ENCODE measurements at regions not wholly inside any gene's neighbourhood (a gene's known extent, or its start where the extent isn't known, plus 50 kb on each side); places are given as distances from the start of the nearest gene placed in this dataset.

- H3K9me3 ChIP-seq (ENCODE audit: control insufficient read depth in 2 of 2, low read length in 2 of 2): peaks cover 0 to 2% of the 10 kb centered on the region in 2 donors
- no peak overlapping the region for H3K27ac ChIP-seq (ENCODE audit: low read depth in 2 of 2, low read length in 2 of 2)
- no peak overlapping the region for H3K4me3 ChIP-seq (ENCODE audit: low read length in 2 of 2)
- no peaks in the 10 kb centered on the region for H3K36me3 ChIP-seq (ENCODE audit: control insufficient read depth in 2 of 2, insufficient read depth in 2 of 2, low read length in 2 of 2)
- H3K9ac ChIP-seq (ENCODE audit: low read depth in 1 of 2, low read length in 2 of 2): no peak overlapping the region
- no peaks in the 10 kb centered on the region for H3K27me3 ChIP-seq (ENCODE audit: control insufficient read depth in 2 of 2, insufficient read depth in 2 of 2, low read length in 2 of 2)
- no peaks in the 10 kb centered on the region for H3K4me1 ChIP-seq (ENCODE audit: control insufficient read depth in 2 of 2, insufficient read depth in 2 of 2, low read length in 2 of 2)
Observed at GRCh38 chr9:79000230-79001002, 571.3 kb upstream of the TLE4 start.

DNA sequence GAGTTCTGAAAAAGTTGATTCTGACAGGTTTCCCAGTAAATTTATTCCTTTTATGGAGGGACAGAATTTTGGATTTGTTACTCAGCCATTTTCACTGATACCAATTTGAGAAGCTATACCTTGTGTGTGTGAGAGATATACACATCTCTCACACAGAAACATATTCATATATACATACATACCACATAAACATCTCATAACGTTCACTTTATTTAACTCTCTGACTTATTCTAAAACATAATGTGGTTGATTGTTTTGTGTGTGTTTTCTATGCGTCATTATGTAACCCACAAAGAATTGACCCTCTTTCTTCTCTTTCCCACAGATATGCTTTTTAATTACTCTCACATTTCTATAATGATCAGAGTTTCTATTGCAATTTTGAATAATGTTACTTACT, 570.8 kb upstream of the TLE4 start:
- H3K27me3 ChIP-seq (ENCODE audit: control insufficient read depth in 2 of 2, insufficient read depth in 2 of 2, low read length in 2 of 2): no peaks in the 10 kb centered on the region
- H3K9ac ChIP-seq (ENCODE audit: low read depth in 1 of 2, low read length in 2 of 2): no peak overlapping the region
- H3K36me3 ChIP-seq (ENCODE audit: control insufficient read depth in 2 of 2, insufficient read depth in 2 of 2, low read length in 2 of 2): no peaks in the 10 kb centered on the region
- no peak overlapping the region for H3K27ac ChIP-seq (ENCODE audit: low read depth in 2 of 2, low read length in 2 of 2)
- peaks cover 0 to 3% of the 10 kb centered on the region in 2 donors for H3K9me3 ChIP-seq (ENCODE audit: control insufficient read depth in 2 of 2, low read length in 2 of 2)
- no peaks in the 10 kb centered on the region for H3K4me1 ChIP-seq (ENCODE audit: control insufficient read depth in 2 of 2, insufficient read depth in 2 of 2, low read length in 2 of 2)
- no peak overlapping the region for H3K4me3 ChIP-seq (ENCODE audit: low read length in 2 of 2)

DNA sequence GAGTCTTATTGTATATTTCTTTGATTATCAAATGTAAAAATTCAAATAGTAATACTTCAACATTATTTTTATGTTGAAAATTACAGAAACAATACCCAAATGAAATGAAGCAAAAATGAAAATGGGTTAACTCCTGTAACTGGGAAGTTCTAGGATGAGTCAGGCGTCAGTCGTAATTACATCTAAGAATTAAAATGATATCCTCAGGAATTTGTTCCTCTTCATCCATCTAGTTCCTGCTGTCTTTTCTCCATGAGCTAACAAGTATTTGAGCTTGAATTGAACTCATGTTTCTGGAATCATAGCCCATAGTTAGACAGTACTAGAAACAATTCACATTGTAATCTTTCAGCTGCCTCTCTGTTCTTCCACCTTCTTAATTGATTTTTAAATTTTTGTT, 568.3 kb upstream of the TLE4 start:
- Histone ChIP-seq H3K9ac (ENCODE audit: low read depth in 1 of 2, low read length in 2 of 2) (no peak overlapping the region), H3K4me3 (ENCODE audit: low read length in 2 of 2) (no peak overlapping the region), H3K4me1 (ENCODE audit: control insufficient read depth in 2 of 2, insufficient read depth in 2 of 2, low read length in 2 of 2) (no peaks in the 10 kb centered on the region), H3K27me3 (ENCODE audit: control insufficient read depth in 2 of 2, insufficient read depth in 2 of 2, low read length in 2 of 2) (no peaks in the 10 kb centered on the region), H3K36me3 (ENCODE audit: control insufficient read depth in 2 of 2, insufficient read depth in 2 of 2, low read length in 2 of 2) (no peaks in the 10 kb centered on the region), H3K27ac (ENCODE audit: low read depth in 2 of 2, low read length in 2 of 2) (no peak overlapping the region), H3K9me3 (ENCODE audit: control insufficient read depth in 2 of 2, low read length in 2 of 2) (peaks cover 0 to 3% of the 10 kb centered on the region in 2 donors)

GRCh38 chr9:79004032-79004431, 567.7 kb upstream of the TLE4 start:
- no peak overlapping the region for H3K4me3 ChIP-seq (ENCODE audit: low read length in 2 of 2)
- no peak overlapping the region for H3K27ac ChIP-seq (ENCODE audit: low read depth in 2 of 2, low read length in 2 of 2)
- H3K27me3 ChIP-seq (ENCODE audit: control insufficient read depth in 2 of 2, insufficient read depth in 2 of 2, low read length in 2 of 2): no peaks in the 10 kb centered on the region
- no peak overlapping the region for H3K9ac ChIP-seq (ENCODE audit: low read depth in 1 of 2, low read length in 2 of 2)
- peaks cover 0 to 3% of the 10 kb centered on the region in 2 donors for H3K9me3 ChIP-seq (ENCODE audit: control insufficient read depth in 2 of 2, low read length in 2 of 2)
- H3K36me3 ChIP-seq (ENCODE audit: control insufficient read depth in 2 of 2, insufficient read depth in 2 of 2, low read length in 2 of 2): no peaks in the 10 kb centered on the region
- H3K4me1 ChIP-seq (ENCODE audit: control insufficient read depth in 2 of 2, insufficient read depth in 2 of 2, low read length in 2 of 2): no peaks in the 10 kb centered on the region

GRCh38 chr9:79006546-79006945, 565.2 kb upstream of the TLE4 start:
- Histone ChIP-seq H3K9ac (ENCODE audit: low read depth in 1 of 2, low read length in 2 of 2) (no peak overlapping the region), H3K36me3 (ENCODE audit: control insufficient read depth in 2 of 2, insufficient read depth in 2 of 2, low read length in 2 of 2) (no peaks in the 10 kb centered on the region), H3K27ac (ENCODE audit: low read depth in 2 of 2, low read length in 2 of 2) (no peak overlapping the region), H3K4me3 (ENCODE audit: low read length in 2 of 2) (no peak overlapping the region), H3K9me3 (ENCODE audit: control insufficient read depth in 2 of 2, low read length in 2 of 2) (peaks cover 0 to 3% of the 10 kb centered on the region in 2 donors), H3K4me1 (ENCODE audit: control insufficient read depth in 2 of 2, insufficient read depth in 2 of 2, low read length in 2 of 2) (no peaks in the 10 kb centered on the region), H3K27me3 (ENCODE audit: control insufficient read depth in 2 of 2, insufficient read depth in 2 of 2, low read length in 2 of 2) (no peaks in the 10 kb centered on the region)

DNA sequence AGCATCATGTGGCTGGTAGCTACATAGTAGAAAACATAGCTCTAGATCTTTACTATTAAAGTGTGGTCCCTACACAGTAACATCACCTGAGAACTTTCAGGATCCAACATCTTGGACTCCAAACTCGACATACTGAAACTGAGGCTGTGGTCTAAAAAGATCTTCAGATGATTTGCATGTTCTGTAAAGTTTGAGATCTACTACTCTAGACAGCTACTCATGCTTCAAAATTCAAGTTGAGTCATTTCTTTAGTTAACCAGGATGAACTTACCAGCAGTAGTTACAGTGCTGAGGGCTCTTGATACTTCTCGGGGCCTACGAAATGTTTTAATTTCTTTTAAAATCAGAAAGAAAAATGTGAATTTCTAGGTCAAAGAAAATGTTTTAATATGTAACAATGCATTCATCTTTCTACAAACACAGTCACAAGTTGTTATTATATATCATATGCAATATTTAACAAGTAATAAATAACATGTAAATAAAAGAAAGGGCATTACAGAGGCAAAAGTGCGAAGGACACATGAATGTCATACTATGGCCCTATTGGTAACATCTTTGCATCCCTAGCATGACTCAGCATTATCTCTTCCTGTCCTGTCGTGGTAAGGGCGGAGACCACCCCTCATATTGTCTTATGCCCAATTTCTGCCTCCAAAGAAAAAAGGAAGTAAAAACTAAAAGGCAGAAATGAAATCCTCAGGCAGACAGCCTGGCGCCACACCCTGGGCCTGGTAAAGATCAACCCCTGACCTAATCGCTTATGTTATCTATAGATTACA, 563.9 kb upstream of the TLE4 start:
- H3K36me3 ChIP-seq (ENCODE audit: control insufficient read depth in 2 of 2, insufficient read depth in 2 of 2, low read length in 2 of 2): no peaks in the 10 kb centered on the region
- H3K4me1 ChIP-seq (ENCODE audit: control insufficient read depth in 2 of 2, insufficient read depth in 2 of 2, low read length in 2 of 2): no peaks in the 10 kb centered on the region
- H3K9me3 ChIP-seq (ENCODE audit: control insufficient read depth in 2 of 2, low read length in 2 of 2): peaks cover 0 to 3% of the 10 kb centered on the region in 2 donors
- no peak overlapping the region for H3K4me3 ChIP-seq (ENCODE audit: low read length in 2 of 2)
- H3K27me3 ChIP-seq (ENCODE audit: control insufficient read depth in 2 of 2, insufficient read depth in 2 of 2, low read length in 2 of 2): no peaks in the 10 kb centered on the region
- no peak overlapping the region for H3K27ac ChIP-seq (ENCODE audit: low read depth in 2 of 2, low read length in 2 of 2)
- no peak overlapping the region for H3K9ac ChIP-seq (ENCODE audit: low read depth in 1 of 2, low read length in 2 of 2)

GRCh38 chr9:79008916-79009315, 562.8 kb upstream of the TLE4 start:
- Histone ChIP-seq H3K9ac (ENCODE audit: low read depth in 1 of 2, low read length in 2 of 2) (no peak overlapping the region), H3K27ac (ENCODE audit: low read depth in 2 of 2, low read length in 2 of 2) (no peak overlapping the region), H3K4me1 (ENCODE audit: control insufficient read depth in 2 of 2, insufficient read depth in 2 of 2, low read length in 2 of 2) (no peaks in the 10 kb centered on the region), H3K36me3 (ENCODE audit: control insufficient read depth in 2 of 2, insufficient read depth in 2 of 2, low read length in 2 of 2) (no peaks in the 10 kb centered on the region), H3K27me3 (ENCODE audit: control insufficient read depth in 2 of 2, insufficient read depth in 2 of 2, low read length in 2 of 2) (no peaks in the 10 kb centered on the region), H3K9me3 (ENCODE audit: control insufficient read depth in 2 of 2, low read length in 2 of 2) (peaks cover 0 to 3% of the 10 kb centered on the region in 2 donors), H3K4me3 (ENCODE audit: low read length in 2 of 2) (no peak overlapping the region)

DNA sequence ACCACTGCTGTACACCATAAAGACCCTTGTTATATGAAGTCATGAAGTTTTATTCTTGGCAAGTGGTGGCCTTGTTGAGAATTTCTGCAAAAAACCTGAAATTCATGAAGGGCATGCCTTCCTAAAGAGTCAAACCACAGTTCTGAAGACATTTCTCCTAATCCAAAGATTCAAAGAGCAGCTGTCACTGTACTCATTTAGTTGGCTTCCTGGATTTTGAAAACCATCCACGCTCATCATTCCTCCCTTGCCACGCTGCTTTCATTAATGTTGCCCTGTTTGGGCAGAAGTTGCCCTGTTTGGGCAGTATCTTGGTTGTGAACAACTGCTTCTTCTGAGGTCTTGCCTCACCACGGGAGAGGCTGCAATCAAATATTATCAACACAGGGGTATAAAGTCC, 560.3 kb upstream of the TLE4 start:
- H3K27ac ChIP-seq (ENCODE audit: low read depth in 2 of 2, low read length in 2 of 2): no peak overlapping the region
- H3K9ac ChIP-seq (ENCODE audit: low read depth in 1 of 2, low read length in 2 of 2): no peak overlapping the region
- no peaks in the 10 kb centered on the region for H3K4me1 ChIP-seq (ENCODE audit: control insufficient read depth in 2 of 2, insufficient read depth in 2 of 2, low read length in 2 of 2)
- no peaks in the 10 kb centered on the region for H3K27me3 ChIP-seq (ENCODE audit: control insufficient read depth in 2 of 2, insufficient read depth in 2 of 2, low read length in 2 of 2)
- H3K36me3 ChIP-seq (ENCODE audit: control insufficient read depth in 2 of 2, insufficient read depth in 2 of 2, low read length in 2 of 2): no peaks in the 10 kb centered on the region
- no peaks in the 10 kb centered on the region for H3K9me3 ChIP-seq (ENCODE audit: control insufficient read depth in 2 of 2, low read length in 2 of 2)
- H3K4me3 ChIP-seq (ENCODE audit: low read length in 2 of 2): no peak overlapping the region

DNA sequence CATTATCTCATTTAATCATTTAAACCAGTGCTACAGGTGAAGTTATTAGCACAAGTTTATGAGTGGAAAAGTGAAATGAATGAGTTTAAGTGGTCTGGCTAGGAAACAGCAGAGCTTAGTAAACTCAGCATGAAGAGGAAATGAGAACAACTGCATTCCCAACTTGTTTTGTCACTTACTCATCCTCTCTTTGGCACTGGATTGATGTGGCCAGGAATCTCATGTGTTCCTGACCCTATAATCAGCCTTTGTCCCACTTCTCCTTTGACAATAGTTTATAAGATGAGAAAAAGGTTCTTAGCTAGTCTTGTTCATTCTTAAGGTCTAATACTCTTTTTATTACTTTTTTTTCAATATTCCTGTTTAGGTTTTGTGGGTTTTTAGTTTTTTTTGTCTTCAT, 559.2 kb upstream of the TLE4 start:
- no peaks in the 10 kb centered on the region for H3K9me3 ChIP-seq (ENCODE audit: control insufficient read depth in 2 of 2, low read length in 2 of 2)
- H3K4me1 ChIP-seq (ENCODE audit: control insufficient read depth in 2 of 2, insufficient read depth in 2 of 2, low read length in 2 of 2): no peaks in the 10 kb centered on the region
- H3K27ac ChIP-seq (ENCODE audit: low read depth in 2 of 2, low read length in 2 of 2): no peak overlapping the region
- no peak overlapping the region for H3K4me3 ChIP-seq (ENCODE audit: low read length in 2 of 2)
- H3K9ac ChIP-seq (ENCODE audit: low read depth in 1 of 2, low read length in 2 of 2): no peak overlapping the region
- H3K36me3 ChIP-seq (ENCODE audit: control insufficient read depth in 2 of 2, insufficient read depth in 2 of 2, low read length in 2 of 2): no peaks in the 10 kb centered on the region
- H3K27me3 ChIP-seq (ENCODE audit: control insufficient read depth in 2 of 2, insufficient read depth in 2 of 2, low read length in 2 of 2): no peaks in the 10 kb centered on the region

GRCh38 chr9:79013715-79014610, 557.8 kb upstream of the TLE4 start:
- Histone ChIP-seq H3K27ac (ENCODE audit: low read depth in 2 of 2, low read length in 2 of 2) (no peak overlapping the region), H3K27me3 (ENCODE audit: control insufficient read depth in 2 of 2, insufficient read depth in 2 of 2, low read length in 2 of 2) (no peaks in the 10 kb centered on the region), H3K4me3 (ENCODE audit: low read length in 2 of 2) (no peak overlapping the region), H3K9ac (ENCODE audit: low read depth in 1 of 2, low read length in 2 of 2) (no peak overlapping the region), H3K9me3 (ENCODE audit: control insufficient read depth in 2 of 2, low read length in 2 of 2) (no peaks in the 10 kb centered on the region), H3K4me1 (ENCODE audit: control insufficient read depth in 2 of 2, insufficient read depth in 2 of 2, low read length in 2 of 2) (no peaks in the 10 kb centered on the region), H3K36me3 (ENCODE audit: control insufficient read depth in 2 of 2, insufficient read depth in 2 of 2, low read length in 2 of 2) (no peaks in the 10 kb centered on the region)

All from mucosa of rectum (tissue), 2 donors.